Activated CD8-positive, alpha-beta T cell treated with anti-CD3 and anti-CD28 coated beads for 36 hours (primary cell): ENCODE measurements at regions not wholly inside any gene's neighbourhood (a gene's known extent, or its start where the extent isn't known, plus 50 kb on each side); places are given as distances from the start of the nearest gene placed in this dataset.
A peak's percentile ranks its signal among the peaks of the same experiment; 100 is the strongest.

Experiments used
- ATAC-seq: fragments of 200-7000 bp; cut with Tn5 transposase; one replicate; pipeline ENCODE4 v1.10.0; 2021; ENCODE audit warnings: mild to moderate bottlenecking, moderate library complexity
- CTCF ChIA-PET: fragments of 350-600 bp; sonication (Branson Sonifier 250); formaldehyde crosslinking; loops from one replicate; lab custom pipeline; 2021; ENCODE audit warnings: antibody characterized with exemption; lab: Charles Lee
- POLR2A ChIA-PET: fragments of 350-600 bp; sonication (Branson Sonifier 250); formaldehyde crosslinking; loops from one replicate; lab custom pipeline; 2021; ENCODE audit warnings: antibody characterized with exemption; lab: Charles Lee
- DNase-seq: peaks from one replicate; pipeline ENCODE4 v3.0.0-alpha.2; 2020
- H3K27ac Mint-ChIP-seq: one replicate; pipeline ENCODE4 v1.8.0; 2021; ENCODE audit warnings: mild to moderate bottlenecking, mixed read lengths
- H3K27me3 Mint-ChIP-seq: one replicate; pipeline ENCODE4 v1.8.0; 2021; ENCODE audit warnings: mixed read lengths
- H3K36me3 Mint-ChIP-seq: one replicate; pipeline ENCODE4 v1.8.0; 2021; ENCODE audit warnings: low read depth, mixed read lengths
- H3K4me1 Mint-ChIP-seq: one replicate; pipeline ENCODE4 v1.8.0; 2021; ENCODE audit warnings: low read depth, mixed read lengths
- H3K4me3 Mint-ChIP-seq: one replicate; pipeline ENCODE4 v1.8.0; 2021; ENCODE audit warnings: mild to moderate bottlenecking, moderate library complexity, mixed read lengths
- H3K9me3 Mint-ChIP-seq: one replicate; pipeline ENCODE4 v1.8.0; 2021; ENCODE audit warnings: mixed read lengths
- intact Hi-C: fragments of 100-400 bp; cut with micrococcal nuclease; formaldehyde crosslinking; loops from one replicate; pipeline ENCODE4 v1.10.0; 2022
- TF ChIP-seq, protein P1 (sequence below): fragments of 200-600 bp; IDR thresholded peaks from one replicate; pipeline ENCODE4 v1.8.0; 2022; ENCODE audit warnings: antibody characterized with exemption, mild to moderate bottlenecking

DNA sequence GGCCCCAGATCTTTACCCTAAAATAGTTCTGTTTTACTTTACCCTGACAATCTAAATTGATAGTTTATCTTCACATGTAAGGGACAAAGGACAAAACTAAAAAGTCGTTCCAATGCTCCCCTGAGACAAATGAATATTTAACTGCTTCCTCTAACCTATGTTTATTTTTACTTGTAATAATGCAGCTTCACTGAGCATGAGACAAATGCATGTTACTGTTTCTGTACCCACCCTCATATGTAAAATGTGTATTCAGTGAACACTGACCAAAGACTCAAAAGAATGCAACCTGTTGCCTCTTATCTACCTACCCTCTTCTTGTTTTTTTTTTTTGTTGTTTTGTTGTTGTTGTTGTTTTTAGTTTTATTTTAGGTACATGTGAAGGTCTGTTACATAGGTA, 1570.9 kb upstream of the SLC39A10 start:
- Mint-ChIP-seq H3K9me3 (no peaks in the 10 kb centered on the region), H3K4me3 (no peak overlapping the region), H3K27ac (no peak overlapping the region), H3K36me3 (no peaks in the 10 kb centered on the region), H3K27me3 (no peaks in the 10 kb centered on the region), H3K4me1 (no peaks in the 10 kb centered on the region)
- TF ChIP-seq, protein P1, sequence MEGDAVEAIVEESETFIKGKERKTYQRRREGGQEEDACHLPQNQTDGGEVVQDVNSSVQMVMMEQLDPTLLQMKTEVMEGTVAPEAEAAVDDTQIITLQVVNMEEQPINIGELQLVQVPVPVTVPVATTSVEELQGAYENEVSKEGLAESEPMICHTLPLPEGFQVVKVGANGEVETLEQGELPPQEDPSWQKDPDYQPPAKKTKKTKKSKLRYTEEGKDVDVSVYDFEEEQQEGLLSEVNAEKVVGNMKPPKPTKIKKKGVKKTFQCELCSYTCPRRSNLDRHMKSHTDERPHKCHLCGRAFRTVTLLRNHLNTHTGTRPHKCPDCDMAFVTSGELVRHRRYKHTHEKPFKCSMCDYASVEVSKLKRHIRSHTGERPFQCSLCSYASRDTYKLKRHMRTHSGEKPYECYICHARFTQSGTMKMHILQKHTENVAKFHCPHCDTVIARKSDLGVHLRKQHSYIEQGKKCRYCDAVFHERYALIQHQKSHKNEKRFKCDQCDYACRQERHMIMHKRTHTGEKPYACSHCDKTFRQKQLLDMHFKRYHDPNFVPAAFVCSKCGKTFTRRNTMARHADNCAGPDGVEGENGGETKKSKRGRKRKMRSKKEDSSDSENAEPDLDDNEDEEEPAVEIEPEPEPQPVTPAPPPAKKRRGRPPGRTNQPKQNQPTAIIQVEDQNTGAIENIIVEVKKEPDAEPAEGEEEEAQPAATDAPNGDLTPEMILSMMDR = no peak
- DNase-seq (no peak), ATAC-seq (no peak)
- ChIA-PET POLR2A (no interaction called here), CTCF (no interaction called here)
- intact Hi-C loops = no loop called here

DNA sequence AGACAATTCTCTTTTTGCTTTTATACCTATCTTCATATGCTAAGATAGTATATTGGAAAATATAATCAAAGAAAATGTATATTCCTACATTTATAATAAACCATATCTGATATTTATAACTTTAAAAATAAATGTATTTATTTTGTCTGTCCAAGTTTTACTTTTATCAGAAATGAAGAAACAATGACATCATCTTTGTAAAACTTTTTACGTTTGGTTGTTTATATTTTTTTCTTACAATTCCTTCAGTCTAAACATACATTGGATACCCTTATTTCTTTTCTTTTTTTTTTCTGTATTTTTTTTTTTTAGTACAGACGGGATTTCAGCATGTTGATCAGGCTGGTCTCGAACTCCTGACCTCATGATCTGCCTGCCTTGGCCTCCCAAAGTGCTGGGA, 1577.0 kb upstream of the SLC39A10 start:
- ChIA-PET CTCF (no interaction called here), POLR2A (no interaction called here)
- Mint-ChIP-seq H3K4me1 (no peaks in the 10 kb centered on the region), H3K36me3 (no peaks in the 10 kb centered on the region), H3K27me3 (no peaks in the 10 kb centered on the region), H3K27ac (no peak overlapping the region), H3K9me3 (no peaks in the 10 kb centered on the region), H3K4me3 (no peak overlapping the region)
- ATAC-seq = no peak
- no peak for DNase-seq
- intact Hi-C loops = no loop called here
- TF ChIP-seq, protein P1 = no peak

GRCh38 chr2:194077366-194077765, 1579.7 kb upstream of the SLC39A10 start:
- intact Hi-C loops = no loop called here

GRCh38 chr2:194062401-194062800, 1594.6 kb upstream of the SLC39A10 start:
- TF ChIP-seq, protein P1 = no peak

More at GRCh38 chr2:194077366-194077765, 1579.7 kb upstream of the SLC39A10 start:
- DNase-seq = no peak
- H3K27ac Mint-ChIP-seq = no peak overlapping the region
- ChIA-PET CTCF (no interaction called here), POLR2A (no interaction called here)
- no peak for ATAC-seq
- H3K27me3 Mint-ChIP-seq = no peaks in the 10 kb centered on the region
- H3K36me3 Mint-ChIP-seq = no peaks in the 10 kb centered on the region
- no peaks in the 10 kb centered on the region for H3K4me1 Mint-ChIP-seq
- H3K9me3 Mint-ChIP-seq = no peaks in the 10 kb centered on the region
- no peak overlapping the region for H3K4me3 Mint-ChIP-seq
- TF ChIP-seq, protein P1 = no peak

DNA sequence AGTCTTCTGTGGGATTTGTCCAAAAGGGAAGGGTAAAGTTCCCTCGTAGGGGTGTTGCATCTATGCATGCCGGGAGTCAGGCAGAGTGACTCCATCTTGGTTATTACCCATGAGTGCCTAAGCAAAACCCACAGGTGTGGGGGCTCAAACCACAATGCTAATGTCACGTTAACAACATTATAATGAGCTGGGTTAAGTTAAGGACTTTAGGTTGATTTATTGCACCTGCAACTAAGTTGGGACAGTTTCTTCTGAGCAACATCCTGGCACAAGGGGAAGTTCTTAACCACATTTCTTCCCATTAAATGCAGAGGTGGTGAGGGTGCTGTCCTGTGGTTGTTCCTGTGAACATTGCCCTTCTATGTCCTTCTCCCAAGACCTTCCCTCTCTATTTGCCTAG, 1596.8 kb upstream of the SLC39A10 start:
- ChIA-PET POLR2A (no interaction called here), CTCF (no interaction called here)
- no peak overlapping the region for H3K4me3 Mint-ChIP-seq
- no peak overlapping the region for H3K27ac Mint-ChIP-seq
- TF ChIP-seq, protein P1 = no peak
- H3K27me3 Mint-ChIP-seq = no peaks in the 10 kb centered on the region
- intact Hi-C loops = no loop called here
- no peaks in the 10 kb centered on the region for H3K36me3 Mint-ChIP-seq
- no peaks in the 10 kb centered on the region for H3K9me3 Mint-ChIP-seq
- no peak for ATAC-seq
- H3K4me1 Mint-ChIP-seq = no peaks in the 10 kb centered on the region
- peak; percentile 2 for DNase-seq

More at GRCh38 chr2:194062401-194062800, 1594.6 kb upstream of the SLC39A10 start:
- intact Hi-C loops = no loop called here
- no peak for DNase-seq
- Mint-ChIP-seq H3K27ac (no peak overlapping the region), H3K9me3 (no peaks in the 10 kb centered on the region), H3K36me3 (no peaks in the 10 kb centered on the region), H3K4me1 (no peaks in the 10 kb centered on the region), H3K4me3 (no peak overlapping the region), H3K27me3 (no peaks in the 10 kb centered on the region)
- CTCF ChIA-PET = no interaction called here
- POLR2A ChIA-PET = no interaction called here
- ATAC-seq = no peak
